ENCODE measurements at regions not wholly inside any gene's neighbourhood (a gene's known extent, or its start where the extent isn't known, plus 50 kb on each side); places are given as distances from the start of the nearest gene placed in this dataset.
"Not testable (repeated sequence)": the region's sequence is repeated elsewhere in the genome, so short reads cannot be mapped to it uniquely, and the experiment has no call there.

DNA sequence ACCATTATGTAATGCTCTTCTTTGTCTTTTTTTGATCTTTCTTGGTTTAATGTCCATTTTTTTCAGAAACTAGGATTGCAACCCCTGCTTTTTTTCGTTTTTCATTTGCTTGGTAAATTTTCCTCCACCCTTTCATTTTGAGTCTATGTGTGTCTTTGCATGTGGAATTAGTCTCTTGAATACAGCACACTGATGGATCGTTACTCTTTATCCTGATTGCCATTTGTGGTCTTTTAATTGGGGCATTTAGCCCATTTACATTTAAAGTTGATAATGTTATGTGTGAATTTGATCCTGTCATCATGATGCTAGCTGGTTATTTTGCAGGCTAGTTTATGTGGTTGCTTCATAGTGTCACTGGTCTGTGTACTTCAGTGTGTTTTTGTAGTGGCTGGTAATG, 75.6 kb upstream of the ETV3 start:
- in situ Hi-C loops (cut with MboI; ENCODE audit: low pct_unique_long_range_greater_than_20kb, low sequenced_read_pairs): no loop called here
- DNase-seq: no peak

DNA sequence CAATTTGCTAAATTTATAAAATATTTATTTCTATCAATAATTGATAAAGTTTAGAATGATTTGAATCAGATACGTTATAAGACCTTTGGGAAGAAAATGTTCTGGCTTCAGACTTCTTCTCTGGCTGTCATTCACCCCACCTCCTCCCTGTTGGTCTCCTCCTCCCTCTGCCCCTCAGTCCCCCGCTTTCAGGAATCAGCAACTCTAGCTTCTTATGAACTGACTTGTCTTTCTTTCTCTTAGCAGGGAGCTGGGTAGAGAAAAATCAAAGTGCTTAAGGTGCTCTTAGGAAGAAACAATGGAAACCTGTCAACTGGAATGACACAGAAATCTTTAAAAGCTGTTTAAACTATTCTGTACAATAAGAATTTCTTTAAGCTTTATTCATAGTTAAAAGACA, 71.3 kb upstream of the ETV3 start:
- DNase-seq: no peak
- in situ Hi-C loops (cut with MboI; ENCODE audit: low pct_unique_long_range_greater_than_20kb, low sequenced_read_pairs): no loop called here

DNA sequence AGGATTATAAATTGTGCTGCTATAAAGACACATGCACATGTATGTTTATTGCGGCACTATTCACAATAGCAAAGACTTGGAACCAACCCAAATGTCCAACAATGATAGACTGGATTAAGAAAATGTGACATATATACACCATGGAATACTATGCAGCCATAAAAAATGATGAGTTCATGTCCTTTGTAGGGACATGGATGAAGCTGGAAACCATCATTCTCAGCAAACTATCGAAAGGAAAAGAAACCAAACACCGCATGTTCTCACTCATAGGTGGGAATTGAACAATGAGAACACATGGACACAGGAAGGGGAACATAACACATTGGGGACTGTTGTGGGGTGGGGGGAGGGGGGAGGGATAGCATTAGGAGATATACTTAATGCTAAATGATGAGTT, 67.8 kb upstream of the ETV3 start:
- in situ Hi-C loops (cut with MboI; ENCODE audit: low pct_unique_long_range_greater_than_20kb, low sequenced_read_pairs); DNase-seq: not testable (repeated sequence)

DNA sequence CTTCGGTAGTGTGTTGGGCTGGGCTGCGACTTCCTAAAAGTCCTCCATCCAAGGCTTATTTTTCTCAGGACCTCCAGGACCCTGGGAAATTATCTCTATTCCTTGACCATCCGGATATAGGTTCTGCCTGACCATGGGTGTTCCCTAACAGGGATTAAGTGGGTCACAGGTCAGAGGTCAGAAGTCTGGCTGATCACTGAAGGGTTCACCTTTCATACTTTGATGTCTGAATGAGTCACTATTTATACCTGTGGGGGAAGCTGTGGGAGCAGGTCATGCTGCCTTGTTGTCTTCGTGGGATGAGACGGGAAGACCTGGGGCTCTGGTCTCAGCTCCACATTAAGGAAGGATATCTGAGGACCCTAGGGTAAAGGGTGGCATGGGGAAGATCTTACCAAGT, 65.0 kb upstream of the ETV3 start:
- in situ Hi-C loops (cut with MboI; ENCODE audit: low pct_unique_long_range_greater_than_20kb, low sequenced_read_pairs): no loop called here
- DNase-seq: no peak

DNA sequence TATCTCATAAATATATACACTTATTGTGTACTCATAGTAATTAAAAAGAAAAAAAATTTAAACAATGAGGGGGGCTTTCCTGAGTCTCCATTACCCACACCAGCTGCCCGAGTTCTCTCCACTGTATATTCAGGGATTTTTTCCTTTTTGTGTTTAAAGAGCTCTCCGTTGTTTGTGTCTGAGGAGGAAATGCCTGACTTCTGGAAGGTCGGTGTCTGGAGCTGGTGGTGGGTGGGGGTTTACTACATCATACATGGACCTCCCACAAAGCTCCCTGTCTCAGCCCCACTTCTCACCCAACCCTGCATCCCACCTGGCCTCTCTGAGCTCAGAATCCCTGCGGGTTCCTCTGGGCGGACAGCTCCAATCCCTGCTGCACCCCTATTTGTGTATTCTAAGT, 64.1 kb upstream of the ETV3 start:
- in situ Hi-C loops (cut with MboI; ENCODE audit: low pct_unique_long_range_greater_than_20kb, low sequenced_read_pairs): no loop called here
- no peak for DNase-seq

DNA sequence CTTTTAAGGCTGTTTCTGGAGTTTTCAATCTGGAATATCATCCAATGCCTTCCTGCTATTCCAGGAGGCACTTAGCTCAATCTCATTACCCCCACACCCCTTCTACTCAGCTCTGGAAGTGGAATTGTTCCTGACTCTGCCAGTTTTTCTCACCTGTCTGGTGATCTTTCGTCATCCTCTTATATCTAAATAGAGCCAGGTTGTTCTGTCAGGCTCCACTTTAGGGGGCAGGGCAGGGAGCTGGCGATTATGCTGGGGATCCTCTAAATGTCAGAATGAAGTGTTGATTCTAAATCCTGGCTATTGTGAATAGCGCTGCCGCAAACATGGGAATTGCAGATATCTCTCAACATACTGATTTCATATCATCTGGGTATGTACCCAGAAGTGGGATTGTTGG, 63.6 kb upstream of the ETV3 start:
- in situ Hi-C loops (cut with MboI; ENCODE audit: low pct_unique_long_range_greater_than_20kb, low sequenced_read_pairs): no loop called here
- DNase-seq: no peak

DNA sequence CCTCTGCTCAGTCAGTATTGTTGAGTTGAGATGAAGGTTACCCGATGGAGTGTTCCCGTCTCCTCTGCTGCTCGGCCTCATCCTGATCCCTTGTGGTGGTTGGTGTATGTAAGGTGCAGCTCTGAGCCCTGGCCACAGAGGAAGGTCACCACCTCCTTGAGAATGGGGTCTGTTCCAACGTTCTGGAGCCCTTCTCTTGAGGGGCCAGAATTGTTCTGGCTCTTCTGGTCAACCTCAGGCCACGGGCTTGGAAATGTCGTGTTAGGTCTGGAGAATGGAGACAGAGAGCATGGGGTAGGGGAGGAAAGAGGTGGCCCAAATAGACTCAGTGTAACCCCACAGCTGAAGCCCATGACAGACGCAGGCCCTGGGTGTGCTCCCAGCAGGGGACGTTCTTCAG, 62.3 kb upstream of the ETV3 start:
- no peak for DNase-seq
- in situ Hi-C loops (cut with MboI; ENCODE audit: low pct_unique_long_range_greater_than_20kb, low sequenced_read_pairs): no loop called here

DNA sequence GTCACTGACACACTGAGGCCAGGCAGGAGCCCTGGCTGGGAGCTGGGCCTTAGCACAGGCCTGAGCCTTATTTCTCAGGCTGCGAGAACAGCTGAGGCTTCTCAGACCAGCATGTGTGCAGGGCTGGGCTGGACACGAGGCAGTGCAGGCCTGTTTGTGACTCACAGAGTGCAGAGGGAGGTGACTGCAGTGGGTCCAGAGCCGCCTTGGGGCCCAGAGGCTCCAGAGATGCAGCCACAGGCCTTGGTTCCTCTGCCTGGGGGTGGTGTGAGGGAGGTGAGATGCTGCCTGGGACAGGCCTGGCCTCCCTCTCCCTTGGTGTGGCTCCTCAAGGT, 61.2 kb upstream of the ETV3 start:
- no peak for DNase-seq
- in situ Hi-C loops (cut with MboI; ENCODE audit: low pct_unique_long_range_greater_than_20kb, low sequenced_read_pairs): loop anchor here (10.0 to 25.0 kb wide), 2 partner anchors 163 to 295 kb away; no protein-coding TSS in a partner anchor

DNA sequence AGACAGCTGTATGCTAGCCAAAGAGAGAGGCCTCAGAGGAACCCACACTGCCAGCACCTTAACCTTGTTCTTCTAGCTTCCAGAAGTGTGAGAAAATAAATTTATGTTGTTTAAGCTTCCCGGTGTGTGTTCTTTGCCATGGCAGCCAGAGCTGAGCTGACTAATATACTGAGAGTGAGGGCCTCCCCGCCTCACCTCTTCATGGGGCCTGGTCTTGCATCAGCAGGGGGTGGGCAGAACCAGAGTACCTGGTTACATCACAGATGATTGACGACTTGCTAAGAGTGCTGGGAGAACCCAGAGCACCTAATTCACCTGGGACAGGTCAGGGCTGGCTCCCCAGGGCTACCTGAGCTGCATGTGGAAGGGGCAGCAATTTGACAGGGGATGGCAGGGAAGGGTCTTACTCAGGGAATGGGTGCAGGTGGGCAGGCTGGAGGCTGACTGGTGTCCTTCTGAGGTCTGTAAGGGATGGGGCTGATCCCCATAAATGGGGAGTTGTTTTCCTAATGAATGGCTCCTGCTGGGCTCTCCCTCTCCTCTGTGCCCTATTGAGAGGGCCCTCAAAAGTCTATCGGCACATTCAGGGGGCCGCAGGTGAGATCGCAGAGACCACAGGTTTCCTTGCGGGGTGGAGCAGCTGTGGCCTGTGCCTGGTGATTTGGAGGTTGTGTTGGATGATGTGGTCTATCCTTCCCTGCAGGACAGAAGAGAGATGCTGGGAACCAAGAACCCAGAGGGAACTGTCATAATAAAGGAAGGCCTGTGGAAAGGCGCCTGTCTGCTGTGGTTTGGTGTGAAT, 60.6 kb upstream of the ETV3 start:
- in situ Hi-C loops (cut with MboI; ENCODE audit: low pct_unique_long_range_greater_than_20kb, low sequenced_read_pairs): loop anchor here (10.0 to 25.0 kb wide), 2 partner anchors 163 to 296 kb away; no protein-coding TSS in a partner anchor
- DNase-seq: no peak

DNA sequence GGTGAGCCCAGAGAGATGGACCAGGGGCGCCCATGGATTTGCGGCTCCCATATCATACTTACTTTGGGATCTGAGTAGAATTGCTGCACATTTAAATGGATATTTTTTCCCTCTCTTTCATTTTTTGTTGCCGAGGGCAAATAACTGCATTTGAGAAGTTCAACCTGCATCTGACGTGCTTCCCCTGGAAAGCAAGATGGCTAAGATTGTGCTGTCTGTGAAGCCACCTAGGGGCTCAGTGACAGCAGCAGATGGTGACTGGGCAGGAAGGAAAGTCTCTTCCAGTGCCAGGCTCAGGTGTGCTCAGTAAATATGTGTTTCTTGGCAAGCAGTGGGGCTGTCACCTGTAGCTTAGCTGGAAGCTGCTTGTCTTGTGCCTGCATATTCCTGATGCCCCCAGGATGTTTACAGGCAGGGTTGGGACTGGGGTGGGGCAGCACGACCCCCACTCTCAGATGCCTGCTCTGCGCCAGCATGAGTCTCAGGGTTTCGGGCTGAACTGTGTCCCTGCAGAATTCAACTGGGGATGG, 59.8 kb upstream of the ETV3 start:
- no peak for DNase-seq
- in situ Hi-C loops (cut with MboI; ENCODE audit: low pct_unique_long_range_greater_than_20kb, low sequenced_read_pairs): loop anchor here (10.0 to 25.0 kb wide), 2 partner anchors 164 to 297 kb away; no protein-coding TSS in a partner anchor

DNA sequence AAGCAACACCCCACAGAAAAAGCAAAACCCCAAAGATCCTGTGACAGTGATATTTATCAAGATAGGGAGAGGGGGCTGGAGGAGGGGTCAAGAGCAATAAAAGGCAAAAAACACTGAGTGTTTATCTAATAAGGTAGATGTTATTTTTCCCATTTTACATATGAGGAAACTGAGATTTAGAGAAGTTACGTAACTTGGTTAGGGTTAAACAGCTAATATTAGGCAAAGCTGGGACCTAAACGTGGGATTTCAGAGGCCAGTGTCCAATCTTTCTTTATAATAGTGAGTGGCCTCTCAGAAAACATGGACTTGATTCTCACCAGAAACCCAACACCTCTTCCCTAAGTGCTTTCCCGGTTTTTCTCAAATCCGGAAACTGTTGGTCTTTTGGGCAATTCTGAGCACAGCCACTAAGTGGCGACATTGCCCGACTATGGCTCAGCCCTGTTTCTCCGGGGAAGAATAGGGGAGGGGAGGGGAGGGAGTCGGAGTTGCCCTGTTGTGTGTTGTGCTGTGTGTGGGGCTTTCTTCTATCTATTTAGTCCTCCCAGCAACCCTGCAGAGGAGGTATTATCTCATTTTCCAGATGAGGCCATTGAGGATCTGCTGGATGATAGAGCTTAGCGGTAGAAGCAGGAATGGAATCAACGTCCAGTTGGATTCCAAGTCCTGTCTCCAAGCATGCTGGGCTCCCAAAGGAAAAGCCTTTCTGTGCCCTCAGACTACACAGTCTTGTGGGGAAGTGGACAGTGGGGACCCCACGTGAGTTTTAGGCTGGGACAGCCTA, 58.7 kb upstream of the ETV3 start:
- in situ Hi-C loops (cut with MboI; ENCODE audit: low pct_unique_long_range_greater_than_20kb, low sequenced_read_pairs): loop anchor here (10.0 to 25.0 kb wide), 2 partner anchors 165 to 298 kb away; no protein-coding TSS in a partner anchor
- DNase-seq: peak; percentile 43

DNA sequence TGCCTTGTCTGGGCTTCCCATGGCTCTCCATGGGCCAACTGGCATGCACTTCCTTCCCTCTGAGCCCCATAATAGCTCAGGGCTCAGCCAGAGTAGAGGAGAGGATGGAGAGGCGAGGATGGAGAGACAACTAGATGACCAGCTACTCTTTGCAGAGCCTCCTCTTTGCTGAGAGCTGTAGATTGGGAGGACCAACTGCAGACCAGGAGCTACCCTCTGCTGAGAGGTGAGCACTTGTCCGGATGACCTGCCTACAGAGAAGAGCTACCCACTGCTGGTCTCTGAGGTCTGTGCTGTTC, 58.0 kb upstream of the ETV3 start:
- in situ Hi-C loops (cut with MboI; ENCODE audit: low pct_unique_long_range_greater_than_20kb, low sequenced_read_pairs): loop anchor here (10.0 to 25.0 kb wide), 2 partner anchors 166 to 299 kb away; no protein-coding TSS in a partner anchor
- DNase-seq: no peak

DNA sequence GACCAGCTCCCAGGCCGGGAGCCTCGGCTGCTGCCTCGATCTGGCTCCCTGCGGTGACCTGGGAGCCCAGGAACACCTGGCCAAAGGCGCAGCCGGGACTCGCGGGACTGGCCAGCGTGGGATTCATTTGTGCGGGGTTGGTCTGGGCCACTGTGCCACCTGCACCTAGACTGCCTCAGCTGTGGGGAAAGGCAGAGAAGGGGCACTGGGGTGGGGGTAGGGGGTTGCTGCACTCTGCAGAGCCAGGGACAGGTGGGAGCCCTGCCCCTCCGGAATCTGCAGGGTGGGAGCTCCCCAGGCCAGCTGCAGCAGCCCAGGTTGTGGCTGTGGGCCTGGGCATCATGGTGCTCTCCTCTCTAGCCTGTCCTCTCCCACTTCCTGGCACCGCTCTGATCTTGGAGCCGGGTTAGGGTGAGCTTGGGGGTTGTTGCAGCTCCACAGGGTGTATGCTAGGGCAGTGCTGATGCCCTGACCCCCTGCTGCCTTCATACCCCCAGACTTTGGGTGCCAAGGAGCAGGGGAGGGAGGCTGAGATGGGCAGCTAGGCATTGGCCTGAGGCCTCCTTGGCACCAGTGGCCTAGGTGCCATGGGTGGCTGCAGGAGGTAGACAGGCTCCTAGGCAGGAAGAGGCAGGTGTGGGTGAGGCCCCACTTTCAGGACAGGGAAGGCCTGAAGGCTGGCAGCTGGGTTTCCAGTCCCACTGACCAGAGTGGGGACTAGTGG, 57.5 kb upstream of the ETV3 start:
- in situ Hi-C loops (cut with MboI; ENCODE audit: low pct_unique_long_range_greater_than_20kb, low sequenced_read_pairs): loop anchor here (10.0 to 25.0 kb wide), 2 partner anchors 167 to 299 kb away; no protein-coding TSS in a partner anchor

DNA sequence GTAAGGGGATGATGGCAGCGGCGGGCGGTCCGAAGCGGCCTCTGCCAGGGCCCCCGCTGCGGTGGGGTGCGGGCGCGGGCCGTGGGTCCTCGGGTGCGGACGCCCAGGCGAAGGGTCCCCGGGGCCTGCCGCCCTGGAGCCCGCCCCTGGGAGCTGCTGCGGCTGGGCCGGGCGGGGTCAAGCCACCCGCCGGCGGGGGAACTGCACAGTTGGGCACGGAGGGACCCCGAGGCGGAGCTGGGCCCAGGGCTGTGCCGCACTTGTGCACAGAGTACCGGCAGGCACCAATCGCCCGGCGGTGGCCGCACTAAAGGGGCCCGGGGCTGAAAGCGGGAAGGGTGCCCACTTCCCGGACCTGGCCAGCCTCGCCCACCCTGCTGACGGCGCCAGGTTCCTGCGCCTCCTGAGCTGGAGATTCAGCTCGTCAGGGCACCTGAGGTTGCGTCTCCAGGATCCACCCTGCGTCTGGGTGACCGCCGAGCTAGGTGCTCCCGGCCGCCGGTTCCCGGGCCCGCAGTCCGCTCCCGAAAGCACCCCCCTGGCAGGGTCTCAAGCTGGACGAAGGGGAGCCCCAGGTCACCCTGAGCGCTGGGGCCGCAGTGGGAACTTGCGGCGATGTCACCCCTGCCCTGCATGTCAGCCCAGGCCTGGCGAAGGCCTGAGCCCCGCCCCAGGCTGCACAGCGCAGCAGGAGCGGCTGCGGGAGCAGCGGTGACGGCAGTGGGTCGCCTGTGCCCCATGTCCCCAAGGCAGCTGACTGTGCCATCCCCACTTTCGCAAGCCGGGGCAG, 56.7 kb upstream of the ETV3 start:
- no peak for DNase-seq
- in situ Hi-C loops (cut with MboI; ENCODE audit: low pct_unique_long_range_greater_than_20kb, low sequenced_read_pairs): loop anchor here (10.0 to 25.0 kb wide), 2 partner anchors 167 to 300 kb away; no protein-coding TSS in a partner anchor

More for the DNA sequence above, 57.5 kb upstream of the ETV3 start:
- DNase-seq: no peak

DNA sequence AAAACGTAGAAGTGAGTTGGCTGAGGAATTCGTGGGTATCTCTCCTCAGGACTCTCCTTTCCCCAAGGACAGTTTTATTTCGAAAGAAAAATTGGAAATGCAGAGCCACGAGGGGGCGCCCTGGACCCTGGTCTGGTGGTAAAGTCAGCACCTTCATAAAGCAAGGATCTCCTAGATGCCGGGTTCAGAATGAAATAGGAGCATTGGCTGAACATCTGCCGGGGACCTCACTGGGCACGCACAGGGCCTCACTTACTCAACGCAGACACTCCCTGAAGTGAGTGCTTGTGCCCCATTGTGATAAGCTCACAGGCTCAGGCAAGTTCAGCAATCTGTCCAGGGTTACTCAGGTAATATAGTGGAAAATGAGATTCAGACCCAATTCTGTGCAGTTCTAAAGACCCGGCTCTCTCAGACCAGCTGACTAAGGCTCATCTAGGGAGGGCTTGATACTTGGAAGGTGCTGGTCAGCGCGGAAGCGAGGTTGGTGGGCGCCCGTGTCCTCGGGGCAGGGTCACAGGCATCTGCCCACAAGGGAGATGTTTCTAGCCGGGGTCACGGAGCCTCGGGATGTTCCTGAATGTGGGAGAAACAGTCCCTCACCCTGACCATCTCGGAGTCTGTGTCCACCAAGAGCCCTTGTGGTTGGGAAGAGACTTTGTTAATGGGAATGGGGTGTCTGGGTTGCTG, 55.7 kb upstream of the ETV3 start:
- in situ Hi-C loops (cut with MboI; ENCODE audit: low pct_unique_long_range_greater_than_20kb, low sequenced_read_pairs): loop anchor here (10.0 to 25.0 kb wide), 2 partner anchors 168 to 301 kb away; no protein-coding TSS in a partner anchor
- peak; percentile 76 for DNase-seq

DNA sequence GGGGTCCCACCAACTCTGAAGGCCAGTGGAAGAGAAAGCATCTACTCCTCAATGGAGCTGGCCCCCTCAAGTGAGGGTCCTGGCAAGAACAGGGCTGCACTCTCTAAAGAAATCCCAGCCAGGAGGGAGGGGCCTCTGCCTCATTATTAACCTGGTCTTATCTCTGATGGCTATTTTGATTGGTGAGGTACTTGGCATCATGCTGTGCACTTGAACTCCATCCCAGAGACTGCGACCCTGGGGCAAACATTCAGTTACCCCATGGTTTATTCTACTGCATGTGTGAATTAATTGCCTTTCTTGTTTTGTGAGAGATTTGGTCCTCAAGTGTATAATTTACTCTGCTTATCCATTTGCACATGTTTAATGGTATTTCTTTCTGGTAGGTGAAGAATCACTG, 55.0 kb upstream of the ETV3 start:
- DNase-seq: no peak
- in situ Hi-C loops (cut with MboI; ENCODE audit: low pct_unique_long_range_greater_than_20kb, low sequenced_read_pairs): loop anchor here (10.0 to 25.0 kb wide), 2 partner anchors 169 to 302 kb away; no protein-coding TSS in a partner anchor

DNA sequence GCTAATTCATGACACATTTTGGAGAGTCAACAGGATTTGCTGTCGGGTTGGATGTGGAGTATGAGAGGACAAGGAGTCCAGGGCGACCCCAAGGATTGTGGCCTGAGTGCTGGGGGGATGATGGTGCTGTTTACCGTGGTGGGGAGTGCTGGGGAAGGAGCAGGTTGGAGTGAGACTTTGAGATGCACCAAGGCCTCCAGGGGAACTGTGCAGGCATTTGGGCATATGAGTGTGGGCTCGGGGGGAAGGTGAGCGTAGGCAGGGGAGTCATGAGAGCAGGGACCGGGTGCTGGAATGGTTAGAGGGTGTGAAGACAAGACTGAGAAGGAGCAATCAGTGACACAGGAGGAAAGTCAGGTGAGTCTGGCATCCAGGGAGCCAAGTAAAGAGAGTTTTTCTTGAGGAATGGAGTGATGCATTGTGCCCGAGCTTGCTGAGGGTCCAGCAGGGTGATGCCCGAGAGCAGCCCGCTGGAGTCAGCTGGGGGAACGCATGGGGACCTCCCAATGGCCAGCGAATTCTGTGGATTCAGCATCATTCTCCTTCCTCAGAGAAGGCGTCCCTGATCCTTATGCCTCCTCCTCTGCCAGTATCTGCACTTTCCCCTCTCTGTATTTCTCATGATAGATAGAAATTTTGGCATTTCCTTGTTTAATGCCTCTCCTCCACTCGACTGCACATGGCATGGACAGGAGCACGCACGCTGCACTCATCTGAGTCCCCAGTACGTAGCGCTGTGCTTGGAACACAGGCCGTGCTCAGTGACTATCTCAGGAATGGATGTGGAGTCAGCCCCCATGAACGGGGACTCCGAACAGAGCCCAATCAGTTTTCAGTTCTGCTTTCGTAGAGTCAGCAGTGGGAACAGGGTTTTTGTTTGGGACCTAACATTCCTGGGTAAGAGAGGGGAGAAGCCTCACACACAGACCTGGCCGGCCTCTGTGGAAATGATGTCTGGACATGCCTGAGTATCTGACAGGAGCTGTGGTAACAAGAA, 52.1 kb upstream of the ETV3 start:
- in situ Hi-C loops (cut with MboI; ENCODE audit: low pct_unique_long_range_greater_than_20kb, low sequenced_read_pairs): loop anchor here (10.0 to 25.0 kb wide), 2 partner anchors 172 to 305 kb away; no protein-coding TSS in a partner anchor

More for the DNA sequence above, 52.1 kb upstream of the ETV3 start:
- DNase-seq: no peak

Measured in KBM-7 (cell line).